ENCODE measurements at regions not wholly inside any gene's neighbourhood (a gene's known extent, or its start where the extent isn't known, plus 50 kb on each side); places are given as distances from the start of the nearest gene placed in this dataset.

- no peak for DNase-seq
- Mint-ChIP-seq H3K36me3 (ENCODE audit: insufficient read depth, unreplicated experiment) (no peaks in the 10 kb centered on the region), H3K4me3 (ENCODE audit: unreplicated experiment) (no peak overlapping the region), H3K9me3 (ENCODE audit: unreplicated experiment) (no peaks in the 10 kb centered on the region), H3K27ac (ENCODE audit: unreplicated experiment) (no peak overlapping the region), H3K4me1 (ENCODE audit: low read depth, unreplicated experiment) (no peaks in the 10 kb centered on the region), H3K27me3 (ENCODE audit: insufficient read depth, unreplicated experiment) (peaks cover 7% of the 10 kb centered on the region)
- no peaks in the 10 kb centered on the region for H3K9me3 ChIP-seq
- intact Hi-C loops (cut with micrococcal nuclease; ENCODE audit: unreplicated experiment), result no loop called here
- H3K4me3 ChIP-seq (ENCODE audit: low read depth, low read length), result no peak overlapping the region
- no peaks in the 10 kb centered on the region for H3K4me1 ChIP-seq
- H3K27me3 ChIP-seq (replicated peaks; ENCODE audit: control insufficient read depth, insufficient read depth, low read length), result no peaks in the 10 kb centered on the region
- no peaks in the 10 kb centered on the region for H3K36me3 ChIP-seq (ENCODE audit: control insufficient read depth, insufficient read depth, low read length)
- BruUV-seq (replicated peaks), result no TSS peak
- POLR2A ChIA-PET, result no interaction called here
- no peak for TF ChIP-seq CTCF (IDR thresholded peaks at IDR 0.05; ENCODE audit: insufficient read depth in 1 of 2, low read depth in 1 of 2, low read length in 1 of 2, severe bottlenecking in 1 of 2, unreplicated experiment in 1 of 2)
- CTCF ChIA-PET, result no interaction called here
These were observed 92.6 kb upstream of the TRPC3 start for GRCh38 chr4:122044501-122044900.

- no peaks in the 10 kb centered on the region for H3K9me3 Mint-ChIP-seq (ENCODE audit: unreplicated experiment)
- no TSS peak for BruUV-seq (replicated peaks)
- no peaks in the 10 kb centered on the region for H3K27me3 ChIP-seq (replicated peaks; ENCODE audit: control insufficient read depth, insufficient read depth, low read length)
These were observed 89.5 kb upstream of the TRPC3 start for GRCh38 chr4:122041312-122041711.

GRCh38 chr4:122038896-122039295 is 87.0 kb upstream of the TRPC3 start:
- no peaks in the 10 kb centered on the region for H3K27me3 ChIP-seq (replicated peaks; ENCODE audit: control insufficient read depth, insufficient read depth, low read length)
- POLR2A ChIA-PET, result no interaction called here

More at GRCh38 chr4:122041312-122041711, 89.5 kb upstream of the TRPC3 start:
- Mint-ChIP-seq H3K27me3 (ENCODE audit: insufficient read depth, unreplicated experiment) (peaks cover 7% of the 10 kb centered on the region), H3K27ac (ENCODE audit: unreplicated experiment) (no peak overlapping the region), H3K36me3 (ENCODE audit: insufficient read depth, unreplicated experiment) (no peaks in the 10 kb centered on the region), H3K4me3 (ENCODE audit: unreplicated experiment) (no peak overlapping the region), H3K4me1 (ENCODE audit: low read depth, unreplicated experiment) (no peaks in the 10 kb centered on the region)
- no peak for DNase-seq
- ChIA-PET CTCF (no interaction called here), POLR2A (no interaction called here)
- Histone ChIP-seq H3K9me3 (no peaks in the 10 kb centered on the region), H3K4me3 (ENCODE audit: low read depth, low read length) (no peak overlapping the region), H3K4me1 (no peaks in the 10 kb centered on the region), H3K36me3 (ENCODE audit: control insufficient read depth, insufficient read depth, low read length) (no peaks in the 10 kb centered on the region)
- TF ChIP-seq CTCF (IDR thresholded peaks at IDR 0.05; ENCODE audit: insufficient read depth in 1 of 2, low read depth in 1 of 2, low read length in 1 of 2, severe bottlenecking in 1 of 2, unreplicated experiment in 1 of 2), result no peak
- intact Hi-C loops (cut with micrococcal nuclease; ENCODE audit: unreplicated experiment), result no loop called here

More at GRCh38 chr4:122038896-122039295, 87.0 kb upstream of the TRPC3 start:
- no peaks in the 10 kb centered on the region for H3K4me1 Mint-ChIP-seq (ENCODE audit: low read depth, unreplicated experiment)
- H3K9me3 ChIP-seq, result no peaks in the 10 kb centered on the region
- H3K4me3 Mint-ChIP-seq (ENCODE audit: unreplicated experiment), result no peak overlapping the region
- H3K36me3 Mint-ChIP-seq (ENCODE audit: insufficient read depth, unreplicated experiment), result no peaks in the 10 kb centered on the region
- H3K27ac Mint-ChIP-seq (ENCODE audit: unreplicated experiment), result no peak overlapping the region
- H3K4me1 ChIP-seq, result no peaks in the 10 kb centered on the region
- no peaks in the 10 kb centered on the region for H3K36me3 ChIP-seq (ENCODE audit: control insufficient read depth, insufficient read depth, low read length)
- no peaks in the 10 kb centered on the region for H3K9me3 Mint-ChIP-seq (ENCODE audit: unreplicated experiment)
- no peak overlapping the region for H3K4me3 ChIP-seq (ENCODE audit: low read depth, low read length)
- no peak for DNase-seq
- BruUV-seq (replicated peaks), result no TSS peak
- intact Hi-C loops (cut with micrococcal nuclease; ENCODE audit: unreplicated experiment), result no loop called here
- CTCF ChIA-PET, result no interaction called here
- TF ChIP-seq CTCF (IDR thresholded peaks at IDR 0.05; ENCODE audit: insufficient read depth in 1 of 2, low read depth in 1 of 2, low read length in 1 of 2, severe bottlenecking in 1 of 2, unreplicated experiment in 1 of 2), result no peak
- peaks cover 3% of the 10 kb centered on the region for H3K27me3 Mint-ChIP-seq (ENCODE audit: insufficient read depth, unreplicated experiment)
